B cell (primary cell): ENCODE measurements at regions not wholly inside any gene's neighbourhood (a gene's known extent, or its start where the extent isn't known, plus 50 kb on each side); places are given as distances from the start of the nearest gene placed in this dataset.

Experiments
- ATAC-seq: fragments of 200-7000 bp; cut with Tn5 transposase; one replicate; pipeline ENCODE4 v1.10.0; 2021; ENCODE audit warnings: low read depth, mild to moderate bottlenecking, moderate number of reproducible peaks, moderate library complexity
- CTCF ChIA-PET: fragments of 350-600 bp; sonication (Branson Sonifier 250); formaldehyde crosslinking; loops from one replicate; lab custom pipeline; 2021; ENCODE audit warnings: antibody characterized with exemption, inconsistent platforms; lab: Charles Lee
- POLR2A ChIA-PET: fragments of 350-600 bp; sonication (Branson Sonifier 250); formaldehyde crosslinking; loops from one replicate; lab custom pipeline; 2021; ENCODE audit warnings: antibody characterized with exemption; lab: Charles Lee
- DNase-seq: peaks from one replicate; pipeline ENCODE4 v3.0.0; 2013
- H2AFZ ChIP-seq: 2 replicates; pipeline ENCODE4 v1.6.1; 2012; ENCODE audit warnings: mild to moderate bottlenecking, low read depth, low read length; ENCODE audit not compliant: insufficient read depth, poor library complexity, severe bottlenecking
- H3K27ac ChIP-seq, 2 donors: 1 replicate in 1 of 2; 2 replicates in 1 of 2; pipeline ENCODE4 v1.5.1; 2012 to 2013; ENCODE audit warnings: low read length in 2 of 2, mild to moderate bottlenecking in 2 of 2, moderate library complexity in 1 of 2
- H3K27me3 ChIP-seq, 4 experiments: fragments of 200-600 bp in 1 of 4; sonication (generic) in 1 of 4; replicated peaks in 1 of 4; 1 replicate in 2 of 4; 2 replicates in 2 of 4; pipeline versions ENCODE4 v1.6.1 to v1.7.0; 2013 to 2016; ENCODE audit warnings: low read length in 3 of 4, mild to moderate bottlenecking in 2 of 4, mixed read lengths in 1 of 4, moderate library complexity in 1 of 4; ENCODE audit not compliant: insufficient read depth in 4 of 4, control insufficient read depth in 3 of 4; ENCODE audit errors: control extremely low read depth in 1 of 4
- H3K36me3 ChIP-seq, 2 experiments: replicated peaks in 1 of 2; 1 replicate in 1 of 2; 2 replicates in 1 of 2; pipeline versions ENCODE4 v1.6.1 to v1.7.1; 2013; ENCODE audit warnings: low read length in 1 of 2; ENCODE audit not compliant: insufficient read depth in 2 of 2, control insufficient read depth in 1 of 2; ENCODE audit errors: control extremely low read depth in 1 of 2, extremely low read depth in 1 of 2
- H3K4me1 ChIP-seq, 2 donors: fragments of 200-600 bp in 1 of 2; sonication (generic) in 1 of 2; 1 replicate in 1 of 2; 2 replicates in 1 of 2; pipeline versions ENCODE4 v1.5.1 to v1.6.1; 2013 to 2017; ENCODE audit warnings: low read length in 2 of 2; ENCODE audit not compliant: control insufficient read depth in 2 of 2, insufficient read depth in 2 of 2
- H3K4me2 ChIP-seq: replicated peaks from 2 replicates; pipeline ENCODE3; 2012; ENCODE audit warnings: mild to moderate bottlenecking, low read depth, low read length; ENCODE audit not compliant: poor library complexity, severe bottlenecking
- H3K4me3 ChIP-seq, 5 experiments: fragments of 200-600 bp in 1 of 5; sonication (generic) in 1 of 5; 1 replicate in 3 of 5; 2 replicates in 2 of 5; pipeline versions ENCODE4 v1.5.1 to v1.7.0; 2011 to 2016; ENCODE audit warnings: low read length in 4 of 5, mild to moderate bottlenecking in 4 of 5, low read depth in 2 of 5, control low read depth in 1 of 5, moderate library complexity in 1 of 5; ENCODE audit not compliant: insufficient read depth in 1 of 5; ENCODE audit errors: control extremely low read depth in 1 of 5, extremely low read depth in 1 of 5
- H3K79me2 ChIP-seq: fragments of 200-600 bp; sonication (generic); one replicate; pipeline ENCODE4 v1.6.0; 2016; ENCODE audit warnings: low read length; ENCODE audit not compliant: control insufficient read depth, insufficient read depth
- H3K9ac ChIP-seq: fragments of 200-600 bp; sonication (generic); 2 replicates; pipeline ENCODE4 v1.6.1; 2017; ENCODE audit warnings: mild to moderate bottlenecking, low read length, moderate library complexity
- H3K9me3 ChIP-seq, 3 donors: one replicate each; pipeline versions ENCODE4 v1.6.1 to v1.7.1; 2013; ENCODE audit warnings: low read length in 2 of 3; ENCODE audit not compliant: control insufficient read depth in 2 of 3, insufficient read depth in 1 of 3; ENCODE audit errors: control extremely low read depth in 1 of 3
- H4K20me1 ChIP-seq: 2 replicates; pipeline ENCODE4 v1.6.0; 2012; ENCODE audit warnings: mild to moderate bottlenecking, low read length; ENCODE audit not compliant: insufficient read depth, control insufficient read depth, poor library complexity, severe bottlenecking
- H3K27ac Mint-ChIP-seq: one replicate; pipeline ENCODE4 v1.8.0; 2021; ENCODE audit warnings: mixed read lengths
- H3K27me3 Mint-ChIP-seq: one replicate; pipeline ENCODE4 v1.8.0; 2021; ENCODE audit warnings: mixed read lengths
- H3K4me1 Mint-ChIP-seq: one replicate; pipeline ENCODE4 v1.8.0; 2021; ENCODE audit warnings: mixed read lengths
- H3K4me3 Mint-ChIP-seq: one replicate; pipeline ENCODE4 v1.8.0; 2021; ENCODE audit warnings: mixed read lengths
- H3K9me3 Mint-ChIP-seq: one replicate; pipeline ENCODE4 v1.8.0; 2022; ENCODE audit warnings: mixed read lengths; ENCODE audit not compliant: insufficient read depth
- EZH2 ChIP-seq: IDR thresholded peaks from 2 replicates; pipeline ENCODE4 v1.6.1; 2012; ENCODE audit warnings: borderline replicate concordance, low read depth, mild to moderate bottlenecking, moderate library complexity, low read length; ENCODE audit not compliant: insufficient read depth, poor library complexity, severe bottlenecking
- WGBS: methylation state at CpG from one replicate; pipeline ENCODE4 v1.1.5; 2013; ENCODE audit warnings: missing lambda C conversion rate; ENCODE audit not compliant: insufficient coverage; 5-methylcytosine and 5-hydroxymethylcytosine counted together
- intact Hi-C: fragments of 100-400 bp; cut with micrococcal nuclease; formaldehyde crosslinking; loops from one replicate; pipeline ENCODE4 v1.10.0; 2022
- TF ChIP-seq, protein P1 (sequence below): fragments of 200-600 bp; IDR thresholded peaks from one replicate; pipeline ENCODE4 v1.8.0; 2022; ENCODE audit warnings: antibody characterized with exemption, mild to moderate bottlenecking

DNA sequence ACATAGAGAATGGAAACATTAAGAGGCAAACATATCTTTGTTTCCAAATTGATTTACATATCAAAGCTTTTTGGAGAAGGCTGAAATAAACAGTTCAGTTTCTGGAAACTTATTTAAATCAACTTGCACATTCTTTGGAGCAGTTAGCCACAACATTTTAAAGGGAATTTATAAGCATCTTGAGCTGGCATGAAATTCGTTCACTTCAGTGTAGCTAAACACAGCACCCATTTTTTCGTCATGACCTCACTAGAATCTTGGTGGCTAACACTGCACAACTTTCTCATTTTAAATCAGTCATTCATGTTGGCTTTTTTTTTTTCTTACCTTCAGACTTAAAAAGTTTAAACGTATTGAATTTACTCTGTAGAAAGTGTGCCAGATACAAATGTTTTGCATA is 1139.9 kb upstream of the FLRT2 start:
- no peaks in the 10 kb centered on the region for H3K9me3 ChIP-seq
- no peaks in the 10 kb centered on the region for H4K20me1 ChIP-seq
- DNase-seq (no peak), ATAC-seq (no peak)
- POLR2A ChIA-PET = no interaction called here
- H3K4me3 Mint-ChIP-seq = no peak overlapping the region
- H3K9ac ChIP-seq = no peak overlapping the region
- H3K4me1 Mint-ChIP-seq = no peaks in the 10 kb centered on the region
- H3K4me1 ChIP-seq = no peaks in the 10 kb centered on the region
- H3K27ac ChIP-seq = no peak overlapping the region
- H3K9me3 Mint-ChIP-seq = peaks cover 9% of the 10 kb centered on the region
- H3K79me2 ChIP-seq = no peaks in the 10 kb centered on the region
- intact Hi-C loops = no loop called here
- TF ChIP-seq, protein P1, sequence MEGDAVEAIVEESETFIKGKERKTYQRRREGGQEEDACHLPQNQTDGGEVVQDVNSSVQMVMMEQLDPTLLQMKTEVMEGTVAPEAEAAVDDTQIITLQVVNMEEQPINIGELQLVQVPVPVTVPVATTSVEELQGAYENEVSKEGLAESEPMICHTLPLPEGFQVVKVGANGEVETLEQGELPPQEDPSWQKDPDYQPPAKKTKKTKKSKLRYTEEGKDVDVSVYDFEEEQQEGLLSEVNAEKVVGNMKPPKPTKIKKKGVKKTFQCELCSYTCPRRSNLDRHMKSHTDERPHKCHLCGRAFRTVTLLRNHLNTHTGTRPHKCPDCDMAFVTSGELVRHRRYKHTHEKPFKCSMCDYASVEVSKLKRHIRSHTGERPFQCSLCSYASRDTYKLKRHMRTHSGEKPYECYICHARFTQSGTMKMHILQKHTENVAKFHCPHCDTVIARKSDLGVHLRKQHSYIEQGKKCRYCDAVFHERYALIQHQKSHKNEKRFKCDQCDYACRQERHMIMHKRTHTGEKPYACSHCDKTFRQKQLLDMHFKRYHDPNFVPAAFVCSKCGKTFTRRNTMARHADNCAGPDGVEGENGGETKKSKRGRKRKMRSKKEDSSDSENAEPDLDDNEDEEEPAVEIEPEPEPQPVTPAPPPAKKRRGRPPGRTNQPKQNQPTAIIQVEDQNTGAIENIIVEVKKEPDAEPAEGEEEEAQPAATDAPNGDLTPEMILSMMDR = no peak
- TF ChIP-seq EZH2 = no peak
- no peak overlapping the region for H3K4me2 ChIP-seq
- no peak overlapping the region for H3K27ac Mint-ChIP-seq
- H3K4me3 ChIP-seq = no peak overlapping the region
- CTCF ChIA-PET = no interaction called here
- no peak overlapping the region for H2AFZ ChIP-seq
- no peaks in the 10 kb centered on the region for H3K27me3 Mint-ChIP-seq
- whole genome bisulfite sequencing = 92% methylated on average over 2 of the region's 3 CpGs
- H3K36me3 ChIP-seq = no peaks in the 10 kb centered on the region
- no peaks in the 10 kb centered on the region for H3K27me3 ChIP-seq

DNA sequence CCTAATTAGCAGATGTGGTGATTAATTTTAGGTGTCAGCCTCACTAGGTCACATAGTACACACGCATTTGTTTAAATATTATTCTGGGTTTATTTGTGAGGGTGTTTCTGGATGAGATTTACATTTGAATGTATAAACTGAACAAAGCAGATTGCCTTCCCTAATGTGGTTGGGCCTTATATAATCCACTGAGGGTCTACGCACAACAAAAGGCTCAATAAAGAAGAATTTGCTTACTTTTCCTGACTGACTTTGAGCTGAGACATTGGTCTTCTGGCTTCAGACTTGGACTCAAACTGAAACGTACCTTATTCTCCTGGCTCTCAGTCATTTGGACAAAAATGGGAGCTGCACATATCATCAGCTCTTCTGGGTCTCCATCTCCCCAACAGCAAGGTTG is 1132.3 kb upstream of the FLRT2 start:
- Histone ChIP-seq H2AFZ (no peak overlapping the region), H3K4me1 (no peaks in the 10 kb centered on the region), H3K4me2 (no peak overlapping the region), H4K20me1 (no peaks in the 10 kb centered on the region), H3K9me3 (peaks cover 1 to 11% (median 2%) of the 10 kb centered on the region in 3 donors), H3K4me3 (no peak overlapping the region), H3K27ac (no peak overlapping the region), H3K79me2 (no peaks in the 10 kb centered on the region), H3K9ac (no peak overlapping the region), H3K36me3 (no peaks in the 10 kb centered on the region), H3K27me3 (no peaks in the 10 kb centered on the region)
- ChIA-PET CTCF (no interaction called here), POLR2A (no interaction called here)
- ATAC-seq (no peak), DNase-seq (no peak)
- intact Hi-C loops = no loop called here
- 85% methylated on average over 2 of the region's 3 CpGs for WGBS
- Mint-ChIP-seq H3K27ac (no peak overlapping the region), H3K9me3 (peaks cover 8% of the 10 kb centered on the region), H3K4me3 (no peak overlapping the region), H3K27me3 (no peaks in the 10 kb centered on the region), H3K4me1 (no peaks in the 10 kb centered on the region)
- TF ChIP-seq EZH2 = no peak
- TF ChIP-seq, protein P1 = no peak
